Ovary (tissue), 3 donors: ENCODE measurements at regions not wholly inside any gene's neighbourhood (a gene's known extent, or its start where the extent isn't known, plus 50 kb on each side); places are given as distances from the start of the nearest gene placed in this dataset.

Experiments
- CTCF ChIP-seq, 3 donors: fragments of 450-650 bp in 2 of 3; fragments of 200-600 bp in 1 of 3; IDR thresholded peaks; one replicate each; pipeline versions ENCODE4 v1.5.1 to v1.8.0; 2016 to 2022; ENCODE audit warnings: antibody characterized with exemption in 3 of 3, mild to moderate bottlenecking in 1 of 3
- EP300 ChIP-seq: sonication (generic); formaldehyde crosslinking; IDR thresholded peaks from one replicate; pipeline ENCODE4 v1.6.1; 2017; ENCODE audit warnings: antibody characterized with exemption
- POLR2A ChIP-seq: fragments of 450-650 bp; IDR thresholded peaks from one replicate; pipeline ENCODE4 v1.6.1; 2017; ENCODE audit warnings: antibody characterized with exemption, mild to moderate bottlenecking, moderate library complexity
- donor health status: DM: no; HTN: no; CAD: no.

- TF ChIP-seq POLR2A, result no peak
- no peak for TF ChIP-seq EP300
- no peak for TF ChIP-seq CTCF (IDR thresholded peaks at IDR 0.05)
These were observed 495.6 kb downstream of the NYAP2 start for GRCh38 chr2:225895126-225895525.
